ENCODE measurements at regions not wholly inside any gene's neighbourhood (a gene's known extent, or its start where the extent isn't known, plus 50 kb on each side); places are given as distances from the start of the nearest gene placed in this dataset.

- no peak overlapping the region for H3K4me2 ChIP-seq (ENCODE audit: insufficient read depth, low read length)
- H3K36me3 ChIP-seq (ENCODE audit: insufficient read depth, low read length): no peaks in the 10 kb centered on the region
- DNase-seq (no peak), ATAC-seq (ENCODE audit: insufficient read depth, low read depth) (no peak)
- no peaks in the 10 kb centered on the region for H3K79me2 ChIP-seq (ENCODE audit: insufficient read depth, low read length)
- no peaks in the 10 kb centered on the region for H4K20me1 ChIP-seq (ENCODE audit: insufficient read depth, low read length)
- no peak overlapping the region for H3K27ac ChIP-seq (ENCODE audit: low read length)
- H2AFZ ChIP-seq (ENCODE audit: low read depth, low read length): no peak overlapping the region
- no peak overlapping the region for H3K4me3 ChIP-seq (ENCODE audit: low read depth in 1 of 2, low read length in 2 of 2)
- no peaks in the 10 kb centered on the region for H3K4me1 ChIP-seq (ENCODE audit: insufficient read depth, low read length)
- no peak overlapping the region for H3K9ac ChIP-seq (ENCODE audit: low read depth, low read length)
- TF ChIP-seq CTCF (IDR thresholded peaks at IDR 0.05; ENCODE audit: borderline replicate concordance, extremely low read depth, low read length, poor library complexity, severe bottlenecking): no peak
- no peak for TF ChIP-seq EZH2 (IDR thresholded peaks at IDR 0.05; ENCODE audit: borderline replicate concordance, low read depth, low read length, severe bottlenecking)
- no peaks in the 10 kb centered on the region for H3K9me3 ChIP-seq (ENCODE audit: insufficient read depth, low read length, severe bottlenecking)
- H3K27me3 ChIP-seq (ENCODE audit: insufficient read depth, low read length, poor library complexity): no peaks in the 10 kb centered on the region
Observed at GRCh38 chr1:102103646-102104045, 106.9 kb upstream of the OLFM3 start.

- H3K4me3 ChIP-seq (ENCODE audit: low read depth in 1 of 2, low read length in 2 of 2): no peak overlapping the region
- H3K36me3 ChIP-seq (ENCODE audit: insufficient read depth, low read length): no peaks in the 10 kb centered on the region
- no peak overlapping the region for H3K9ac ChIP-seq (ENCODE audit: low read depth, low read length)
- H3K27me3 ChIP-seq (ENCODE audit: insufficient read depth, low read length, poor library complexity): no peaks in the 10 kb centered on the region
- ATAC-seq (ENCODE audit: insufficient read depth, low read depth) (no peak), DNase-seq (no peak)
- H3K4me1 ChIP-seq (ENCODE audit: insufficient read depth, low read length): no peaks in the 10 kb centered on the region
- no peaks in the 10 kb centered on the region for H3K9me3 ChIP-seq (ENCODE audit: insufficient read depth, low read length, severe bottlenecking)
- no peak overlapping the region for H3K4me2 ChIP-seq (ENCODE audit: insufficient read depth, low read length)
- no peaks in the 10 kb centered on the region for H3K79me2 ChIP-seq (ENCODE audit: insufficient read depth, low read length)
- TF ChIP-seq EZH2 (IDR thresholded peaks at IDR 0.05; ENCODE audit: borderline replicate concordance, low read depth, low read length, severe bottlenecking) (no peak), CTCF (IDR thresholded peaks at IDR 0.05; ENCODE audit: borderline replicate concordance, extremely low read depth, low read length, poor library complexity, severe bottlenecking) (no peak)
- H4K20me1 ChIP-seq (ENCODE audit: insufficient read depth, low read length): no peaks in the 10 kb centered on the region
- H3K27ac ChIP-seq (ENCODE audit: low read length): no peak overlapping the region
- no peak overlapping the region for H2AFZ ChIP-seq (ENCODE audit: low read depth, low read length)
Observed at GRCh38 chr1:102102276-102102780, 105.6 kb upstream of the OLFM3 start.

GRCh38 chr1:102100666-102101065 lies 103.9 kb upstream of the OLFM3 start:
- Histone ChIP-seq H3K79me2 (ENCODE audit: insufficient read depth, low read length) (no peaks in the 10 kb centered on the region), H3K9ac (ENCODE audit: low read depth, low read length) (no peak overlapping the region), H3K9me3 (ENCODE audit: insufficient read depth, low read length, severe bottlenecking) (no peaks in the 10 kb centered on the region), H2AFZ (ENCODE audit: low read depth, low read length) (no peak overlapping the region), H3K36me3 (ENCODE audit: insufficient read depth, low read length) (no peaks in the 10 kb centered on the region), H3K4me2 (ENCODE audit: insufficient read depth, low read length) (no peak overlapping the region), H3K27ac (ENCODE audit: low read length) (no peak overlapping the region), H3K4me3 (ENCODE audit: low read depth in 1 of 2, low read length in 2 of 2) (no peak overlapping the region), H3K27me3 (ENCODE audit: insufficient read depth, low read length, poor library complexity) (no peaks in the 10 kb centered on the region), H3K4me1 (ENCODE audit: insufficient read depth, low read length) (no peaks in the 10 kb centered on the region), H4K20me1 (ENCODE audit: insufficient read depth, low read length) (no peaks in the 10 kb centered on the region)
- ATAC-seq (ENCODE audit: insufficient read depth, low read depth) (no peak), DNase-seq (no peak)
- TF ChIP-seq EZH2 (IDR thresholded peaks at IDR 0.05; ENCODE audit: borderline replicate concordance, low read depth, low read length, severe bottlenecking) (no peak), CTCF (IDR thresholded peaks at IDR 0.05; ENCODE audit: borderline replicate concordance, extremely low read depth, low read length, poor library complexity, severe bottlenecking) (no peak)

GRCh38 chr1:102099916-102100315 lies 103.2 kb upstream of the OLFM3 start:
- no peak for ATAC-seq (ENCODE audit: insufficient read depth, low read depth)
- Histone ChIP-seq H3K27me3 (ENCODE audit: insufficient read depth, low read length, poor library complexity) (no peaks in the 10 kb centered on the region), H3K9ac (ENCODE audit: low read depth, low read length) (no peak overlapping the region), H3K79me2 (ENCODE audit: insufficient read depth, low read length) (no peaks in the 10 kb centered on the region), H2AFZ (ENCODE audit: low read depth, low read length) (no peak overlapping the region), H3K36me3 (ENCODE audit: insufficient read depth, low read length) (no peaks in the 10 kb centered on the region), H3K4me1 (ENCODE audit: insufficient read depth, low read length) (no peaks in the 10 kb centered on the region), H3K4me3 (ENCODE audit: low read depth in 1 of 2, low read length in 2 of 2) (no peak overlapping the region), H3K4me2 (ENCODE audit: insufficient read depth, low read length) (no peak overlapping the region), H3K27ac (ENCODE audit: low read length) (no peak overlapping the region), H4K20me1 (ENCODE audit: insufficient read depth, low read length) (no peaks in the 10 kb centered on the region), H3K9me3 (ENCODE audit: insufficient read depth, low read length, severe bottlenecking) (no peaks in the 10 kb centered on the region)
- DNase-seq: no peak
- TF ChIP-seq EZH2 (IDR thresholded peaks at IDR 0.05; ENCODE audit: borderline replicate concordance, low read depth, low read length, severe bottlenecking) (no peak), CTCF (IDR thresholded peaks at IDR 0.05; ENCODE audit: borderline replicate concordance, extremely low read depth, low read length, poor library complexity, severe bottlenecking) (no peak)

Data from DND-41 (cell line).